CD4-positive, alpha-beta T cell (primary cell): ENCODE measurements at regions not wholly inside any gene's neighbourhood (a gene's known extent, or its start where the extent isn't known, plus 50 kb on each side); places are given as distances from the start of the nearest gene placed in this dataset.

Source experiments
- ATAC-seq: fragments of 200-7000 bp; cut with Tn5 transposase; one replicate; pipeline ENCODE4 v1.10.0; 2022; ENCODE audit warnings: mild to moderate bottlenecking; ENCODE audit not compliant: poor library complexity
- CTCF ChIA-PET: fragments of 350-600 bp; sonication (Branson Sonifier 250); formaldehyde crosslinking; loops from one replicate; lab custom pipeline; 2021; ENCODE audit warnings: antibody characterized with exemption, inconsistent platforms; lab: Charles Lee
- POLR2A ChIA-PET: fragments of 350-600 bp; sonication (Branson Sonifier 250); formaldehyde crosslinking; loops from one replicate; lab custom pipeline; 2021; ENCODE audit warnings: antibody characterized with exemption, inconsistent platforms; lab: Charles Lee
- DNase-seq, 14 experiments: peaks; one replicate each; pipeline ENCODE4 v3.0.0-alpha.2; 2013 to 2020; ENCODE audit warnings: mixed read lengths in 2 of 14
- H3K27ac ChIP-seq, 2 donors: one replicate each; pipeline versions ENCODE4 v1.5.1 to v1.7.0; 2013; ENCODE audit warnings: low read length in 2 of 2, low read depth in 1 of 2, mild to moderate bottlenecking in 1 of 2
- H3K27me3 ChIP-seq, 2 experiments: 1 replicate in 1 of 2; 2 replicates in 1 of 2; pipeline versions ENCODE4 v1.6.1 to v1.7.0; 2013; ENCODE audit warnings: low read length in 2 of 2, control low read depth in 1 of 2, mild to moderate bottlenecking in 1 of 2, moderate library complexity in 1 of 2; ENCODE audit not compliant: insufficient read depth in 2 of 2, control insufficient read depth in 1 of 2
- H3K36me3 ChIP-seq: one replicate; pipeline ENCODE4 v1.6.1; 2013; ENCODE audit warnings: low read length, control low read depth; ENCODE audit not compliant: insufficient read depth
- H3K4me1 ChIP-seq: one replicate; pipeline ENCODE4 v1.6.1; 2013; ENCODE audit warnings: low read length, control low read depth; ENCODE audit not compliant: insufficient read depth
- H3K4me3 ChIP-seq: one replicate; pipeline ENCODE4 v1.5.1; 2013; ENCODE audit warnings: mild to moderate bottlenecking, low read length, moderate library complexity
- H3K9me3 ChIP-seq, 2 experiments: 1 replicate in 1 of 2; 2 replicates in 1 of 2; pipeline versions ENCODE4 v1.6.1 to v1.7.0; 2013; ENCODE audit warnings: low read length in 2 of 2, mild to moderate bottlenecking in 2 of 2, control low read depth in 1 of 2, moderate library complexity in 1 of 2; ENCODE audit not compliant: control insufficient read depth in 1 of 2, insufficient read depth in 1 of 2
- H3K27ac Mint-ChIP-seq: one replicate; pipeline ENCODE4 v1.8.0; 2020; ENCODE audit warnings: mixed read lengths
- H3K27me3 Mint-ChIP-seq: one replicate; pipeline ENCODE4 v1.8.0; 2021; ENCODE audit warnings: mixed read lengths
- H3K36me3 Mint-ChIP-seq: one replicate; pipeline ENCODE4 v1.8.0; 2021; ENCODE audit warnings: low read depth, mixed read lengths
- H3K4me1 Mint-ChIP-seq: one replicate; pipeline ENCODE4 v1.8.0; 2021; ENCODE audit warnings: low read depth, mixed read lengths
- H3K4me3 Mint-ChIP-seq: one replicate; pipeline ENCODE4 v1.8.0; 2020; ENCODE audit warnings: mild to moderate bottlenecking, mixed read lengths
- H3K9me3 Mint-ChIP-seq: one replicate; pipeline ENCODE4 v1.8.0; 2020; ENCODE audit warnings: mixed read lengths
- intact Hi-C, 2 experiments: fragments of 100-400 bp; cut with DNase I in 1 of 2; cut with micrococcal nuclease in 1 of 2; formaldehyde crosslinking; loops; one replicate each; pipeline versions ENCODE4 v1.15.1 to v1.9.0; 2023 to 2025; cut with DNase I, micrococcal nuclease
- TF ChIP-seq, protein P1 (sequence below): fragments of 200-600 bp; IDR thresholded peaks from one replicate; pipeline ENCODE4 v1.8.0; 2022; ENCODE audit warnings: antibody characterized with exemption, mild to moderate bottlenecking

DNA sequence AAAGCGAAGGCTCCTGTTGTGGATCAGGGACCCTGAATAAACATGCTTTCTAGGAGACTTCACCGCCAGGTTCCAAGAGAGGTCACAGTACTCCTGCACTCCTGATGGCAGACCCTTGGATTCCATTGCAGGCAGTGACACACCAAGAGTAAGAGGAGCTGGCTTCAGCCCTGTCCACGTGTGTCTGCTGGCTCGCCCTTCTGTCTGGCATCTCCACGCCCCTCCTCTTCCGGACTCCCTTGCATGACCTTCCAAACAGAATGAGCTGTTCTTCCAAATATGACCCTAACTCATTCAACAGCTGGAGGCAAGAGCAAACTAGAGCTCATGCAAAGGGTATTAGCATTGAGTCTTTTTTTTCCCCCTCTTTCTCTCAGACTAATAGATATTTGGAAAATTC, 233.0 kb upstream of the PLEKHG7 start:
- Histone ChIP-seq H3K9me3 (no peaks in the 10 kb centered on the region), H3K4me3 (no peak overlapping the region), H3K27ac (no peak overlapping the region), H3K4me1 (no peaks in the 10 kb centered on the region), H3K27me3 (no peaks in the 10 kb centered on the region), H3K36me3 (no peaks in the 10 kb centered on the region)
- H3K4me3 Mint-ChIP-seq: no peak overlapping the region
- H3K27me3 Mint-ChIP-seq: no peaks in the 10 kb centered on the region
- TF ChIP-seq, protein P1, sequence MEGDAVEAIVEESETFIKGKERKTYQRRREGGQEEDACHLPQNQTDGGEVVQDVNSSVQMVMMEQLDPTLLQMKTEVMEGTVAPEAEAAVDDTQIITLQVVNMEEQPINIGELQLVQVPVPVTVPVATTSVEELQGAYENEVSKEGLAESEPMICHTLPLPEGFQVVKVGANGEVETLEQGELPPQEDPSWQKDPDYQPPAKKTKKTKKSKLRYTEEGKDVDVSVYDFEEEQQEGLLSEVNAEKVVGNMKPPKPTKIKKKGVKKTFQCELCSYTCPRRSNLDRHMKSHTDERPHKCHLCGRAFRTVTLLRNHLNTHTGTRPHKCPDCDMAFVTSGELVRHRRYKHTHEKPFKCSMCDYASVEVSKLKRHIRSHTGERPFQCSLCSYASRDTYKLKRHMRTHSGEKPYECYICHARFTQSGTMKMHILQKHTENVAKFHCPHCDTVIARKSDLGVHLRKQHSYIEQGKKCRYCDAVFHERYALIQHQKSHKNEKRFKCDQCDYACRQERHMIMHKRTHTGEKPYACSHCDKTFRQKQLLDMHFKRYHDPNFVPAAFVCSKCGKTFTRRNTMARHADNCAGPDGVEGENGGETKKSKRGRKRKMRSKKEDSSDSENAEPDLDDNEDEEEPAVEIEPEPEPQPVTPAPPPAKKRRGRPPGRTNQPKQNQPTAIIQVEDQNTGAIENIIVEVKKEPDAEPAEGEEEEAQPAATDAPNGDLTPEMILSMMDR: no peak
- intact Hi-C loops: no loop called here
- DNase-seq (no peak), ATAC-seq (no peak)
- POLR2A ChIA-PET: interaction anchor here (0.6 kb wide), 1 partner anchor 107 kb away, joined by 3 read pairs; no protein-coding TSS in a partner anchor
- no peaks in the 10 kb centered on the region for H3K9me3 Mint-ChIP-seq
- no peaks in the 10 kb centered on the region for H3K36me3 Mint-ChIP-seq
- H3K27ac Mint-ChIP-seq: no peak overlapping the region
- CTCF ChIA-PET: no interaction called here
- H3K4me1 Mint-ChIP-seq: peaks cover 8% of the 10 kb centered on the region

DNA sequence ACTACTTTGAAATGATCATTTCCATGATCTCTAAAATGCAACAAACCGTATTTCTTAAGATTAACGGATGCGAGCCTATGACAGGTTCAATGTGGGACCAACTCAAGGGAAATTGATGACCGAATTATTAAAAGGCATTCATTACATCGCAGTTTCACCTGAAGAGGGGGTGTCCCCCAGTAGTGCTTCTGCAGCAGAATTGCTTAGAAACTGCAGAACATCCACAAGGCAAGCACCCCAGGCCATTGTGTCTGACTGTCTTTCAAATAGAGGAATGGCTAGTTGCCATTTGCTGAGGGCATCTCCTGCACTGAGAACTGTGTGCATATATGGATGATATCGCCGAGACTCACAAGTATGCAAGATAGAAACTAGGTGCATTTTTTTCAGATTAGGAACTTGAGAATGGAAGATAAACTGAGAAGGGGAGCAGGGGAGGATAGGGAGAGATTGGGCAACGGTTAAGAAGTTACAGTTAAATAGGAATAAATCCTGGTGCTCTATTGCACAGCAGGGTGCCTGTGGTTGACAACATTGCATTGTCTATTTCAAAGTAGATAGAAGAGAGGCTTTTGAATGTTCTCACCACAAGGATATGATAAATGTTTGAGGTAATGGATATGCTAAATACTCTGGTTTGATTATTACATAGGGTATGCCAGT, 234.3 kb upstream of the PLEKHG7 start:
- Mint-ChIP-seq H3K4me3 (no peak overlapping the region), H3K4me1 (peaks cover 13% of the 10 kb centered on the region), H3K9me3 (no peaks in the 10 kb centered on the region), H3K27me3 (no peaks in the 10 kb centered on the region), H3K36me3 (no peaks in the 10 kb centered on the region), H3K27ac (no peak overlapping the region)
- no peaks in the 10 kb centered on the region for H3K36me3 ChIP-seq
- ATAC-seq (no peak), DNase-seq (no peak)
- no peaks in the 10 kb centered on the region for H3K9me3 ChIP-seq
- intact Hi-C loops: no loop called here
- H3K27ac ChIP-seq: no peak overlapping the region
- no peak overlapping the region for H3K4me3 ChIP-seq
- CTCF ChIA-PET: no interaction called here
- POLR2A ChIA-PET: no interaction called here
- no peaks in the 10 kb centered on the region for H3K4me1 ChIP-seq
- TF ChIP-seq, protein P1: no peak
- H3K27me3 ChIP-seq: no peaks in the 10 kb centered on the region

DNA sequence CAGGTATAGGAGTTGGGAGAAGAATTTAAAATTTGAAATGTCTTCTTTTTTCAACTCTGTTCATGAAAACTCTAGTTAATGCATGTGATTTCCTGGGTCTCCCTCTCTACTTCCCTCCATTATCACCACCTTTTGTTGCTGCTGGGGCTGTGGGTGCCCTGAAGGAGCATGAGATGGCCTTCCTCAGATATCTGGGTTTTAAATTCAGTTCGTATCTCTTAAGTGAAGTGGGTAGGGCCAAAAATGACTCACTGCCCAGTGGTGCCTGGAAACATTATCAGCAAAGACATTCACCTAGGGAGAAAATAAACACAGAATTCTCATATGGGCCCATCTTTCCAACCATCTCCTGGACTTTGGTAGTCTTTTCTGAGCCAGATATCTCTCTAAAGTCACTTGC, 234.9 kb upstream of the PLEKHG7 start:
- intact Hi-C loops: no loop called here
- Mint-ChIP-seq H3K36me3 (no peaks in the 10 kb centered on the region), H3K27ac (no peak overlapping the region), H3K4me1 (peaks cover 16% of the 10 kb centered on the region), H3K9me3 (no peaks in the 10 kb centered on the region), H3K4me3 (no peak overlapping the region), H3K27me3 (no peaks in the 10 kb centered on the region)
- ChIA-PET CTCF (no interaction called here), POLR2A (no interaction called here)
- Histone ChIP-seq H3K27me3 (no peaks in the 10 kb centered on the region), H3K36me3 (no peaks in the 10 kb centered on the region), H3K4me1 (no peaks in the 10 kb centered on the region), H3K4me3 (no peak overlapping the region), H3K9me3 (no peaks in the 10 kb centered on the region), H3K27ac (no peak overlapping the region)
- TF ChIP-seq, protein P1: no peak
- ATAC-seq: no peak
- DNase-seq: no peak
